ENCODE measurements at regions not wholly inside any gene's neighbourhood (a gene's known extent, or its start where the extent isn't known, plus 50 kb on each side); places are given as distances from the start of the nearest gene placed in this dataset.

DNA sequence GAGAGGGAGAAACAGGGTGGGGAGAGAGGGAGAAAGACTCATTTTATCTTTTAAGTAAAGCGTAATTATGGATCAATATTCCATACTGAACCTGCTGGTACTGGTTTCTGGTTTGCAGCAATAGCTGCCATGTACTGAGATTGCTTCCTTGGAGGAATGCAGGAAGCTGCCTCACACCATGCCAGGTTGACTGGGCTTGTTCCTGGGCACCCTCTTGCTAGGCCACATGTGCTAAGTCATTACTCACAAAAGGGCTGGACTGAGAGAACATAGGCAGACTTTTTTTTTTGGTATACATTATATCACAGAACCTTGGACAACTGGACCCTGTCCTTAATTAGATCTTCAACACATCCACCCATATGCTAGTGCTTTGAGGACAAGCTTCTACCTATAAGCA lies 193.4 kb downstream of the ZNF621 start:
- TF ChIP-seq POLR2AphosphoS5 (IDR thresholded peaks at IDR 0.05; ENCODE audit: low read depth, low read length) (no peak), TAF1 (IDR thresholded peaks at IDR 0.05; ENCODE audit: borderline replicate concordance, insufficient read depth, low read length) (no peak), SIN3A (IDR thresholded peaks at IDR 0.05; ENCODE audit: borderline replicate concordance, insufficient read depth, low read length) (no peak), FOXP2 (optimal IDR thresholded peaks at IDR 0.05; ENCODE audit: borderline replicate concordance, extremely low read depth, extremely low read length, insufficient read depth) (no peak)
- TF ChIP-seq, protein P1, sequence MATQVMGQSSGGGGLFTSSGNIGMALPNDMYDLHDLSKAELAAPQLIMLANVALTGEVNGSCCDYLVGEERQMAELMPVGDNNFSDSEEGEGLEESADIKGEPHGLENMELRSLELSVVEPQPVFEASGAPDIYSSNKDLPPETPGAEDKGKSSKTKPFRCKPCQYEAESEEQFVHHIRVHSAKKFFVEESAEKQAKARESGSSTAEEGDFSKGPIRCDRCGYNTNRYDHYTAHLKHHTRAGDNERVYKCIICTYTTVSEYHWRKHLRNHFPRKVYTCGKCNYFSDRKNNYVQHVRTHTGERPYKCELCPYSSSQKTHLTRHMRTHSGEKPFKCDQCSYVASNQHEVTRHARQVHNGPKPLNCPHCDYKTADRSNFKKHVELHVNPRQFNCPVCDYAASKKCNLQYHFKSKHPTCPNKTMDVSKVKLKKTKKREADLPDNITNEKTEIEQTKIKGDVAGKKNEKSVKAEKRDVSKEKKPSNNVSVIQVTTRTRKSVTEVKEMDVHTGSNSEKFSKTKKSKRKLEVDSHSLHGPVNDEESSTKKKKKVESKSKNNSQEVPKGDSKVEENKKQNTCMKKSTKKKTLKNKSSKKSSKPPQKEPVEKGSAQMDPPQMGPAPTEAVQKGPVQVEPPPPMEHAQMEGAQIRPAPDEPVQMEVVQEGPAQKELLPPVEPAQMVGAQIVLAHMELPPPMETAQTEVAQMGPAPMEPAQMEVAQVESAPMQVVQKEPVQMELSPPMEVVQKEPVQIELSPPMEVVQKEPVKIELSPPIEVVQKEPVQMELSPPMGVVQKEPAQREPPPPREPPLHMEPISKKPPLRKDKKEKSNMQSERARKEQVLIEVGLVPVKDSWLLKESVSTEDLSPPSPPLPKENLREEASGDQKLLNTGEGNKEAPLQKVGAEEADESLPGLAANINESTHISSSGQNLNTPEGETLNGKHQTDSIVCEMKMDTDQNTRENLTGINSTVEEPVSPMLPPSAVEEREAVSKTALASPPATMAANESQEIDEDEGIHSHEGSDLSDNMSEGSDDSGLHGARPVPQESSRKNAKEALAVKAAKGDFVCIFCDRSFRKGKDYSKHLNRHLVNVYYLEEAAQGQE (IDR thresholded peaks at IDR 0.05; ENCODE audit: insufficient read depth in 1 of 2, low read depth in 2 of 2, low read length in 2 of 2): no peak

All from PFSK-1 (cell line).